SU-DHL-6 (cell line): ENCODE measurements at regions not wholly inside any gene's neighbourhood (a gene's known extent, or its start where the extent isn't known, plus 50 kb on each side); places are given as distances from the start of the nearest gene placed in this dataset.

Experiments
- H2AFZ ChIP-seq: fragments of 200-600 bp; sonication (generic); 2 replicates; pipeline ENCODE4 v1.6.1; 2014; ENCODE audit warnings: low read depth, mild to moderate bottlenecking, moderate library complexity, mixed read lengths, antibody characterized with exemption, low read length; ENCODE audit not compliant: severe bottlenecking
- H3F3A ChIP-seq: fragments of 200-600 bp; shearing (Covaris generic); 2 replicates; pipeline ENCODE4 v1.6.0; 2016; ENCODE audit warnings: antibody characterized with exemption, mild to moderate bottlenecking; ENCODE audit not compliant: insufficient read depth
- H3K27ac ChIP-seq: fragments of 200-600 bp; sonication (generic); 2 replicates; pipeline ENCODE4 v1.5.1; 2016; ENCODE audit warnings: low read depth, mild to moderate bottlenecking, low read length, moderate library complexity, mixed read lengths
- H3K27me3 ChIP-seq: fragments of 200-600 bp; sonication (generic), shearing (Covaris generic); 2 replicates; pipeline ENCODE4 v1.6.0; 2014; ENCODE audit warnings: mild to moderate bottlenecking, low read length
- H3K36me3 ChIP-seq: fragments of 200-600 bp; sonication (generic); 2 replicates; pipeline ENCODE4 v1.6.1; 2014; ENCODE audit warnings: mild to moderate bottlenecking, low read length, mixed read lengths
- H3K4me2 ChIP-seq: fragments of 300-600, 200-600 bp; shearing (Covaris generic), sonication (generic); 2 replicates; pipeline ENCODE4 v1.6.0; 2014; ENCODE audit warnings: low read length, low read depth, mild to moderate bottlenecking; ENCODE audit not compliant: poor library complexity, severe bottlenecking
- H3K4me3 ChIP-seq: fragments of 200-600 bp; sonication (generic); 2 replicates; pipeline ENCODE4 v1.5.1; 2014; ENCODE audit warnings: antibody characterized with exemption, low read length, mild to moderate bottlenecking, mixed read lengths; ENCODE audit not compliant: insufficient read depth, poor library complexity, severe bottlenecking
- H3K79me2 ChIP-seq: fragments of 200-600 bp; sonication (generic); 2 replicates; pipeline ENCODE4 v1.6.1; 2014; ENCODE audit warnings: mild to moderate bottlenecking, low read length, moderate library complexity; ENCODE audit not compliant: insufficient read depth
- H3K9ac ChIP-seq: fragments of 200-600 bp; sonication (generic); 2 replicates; pipeline ENCODE4 v1.7.0; 2014; ENCODE audit warnings: mild to moderate bottlenecking, low read length
- H3K9me2 ChIP-seq: fragments of 200-600 bp; sonication (generic); replicated peaks from 2 replicates; pipeline ENCODE4 v1.6.1; 2014; ENCODE audit warnings: low read length; ENCODE audit not compliant: insufficient read depth
- H3K9me3 ChIP-seq: fragments of 200-600 bp; sonication (generic); 2 replicates; pipeline ENCODE4 v1.6.1; 2014; ENCODE audit warnings: low read length, mixed read lengths; ENCODE audit not compliant: insufficient read depth
- H4K20me1 ChIP-seq: fragments of 200-600 bp; sonication (generic); 2 replicates; pipeline ENCODE4 v1.6.1; 2014; ENCODE audit warnings: low read depth, mild to moderate bottlenecking, antibody characterized with exemption, low read length, moderate library complexity, mixed read lengths
- CTCF ChIP-seq: fragments of 200-600 bp; sonication (generic); IDR thresholded peaks from one replicate; pipeline ENCODE4 v1.5.1; 2017; ENCODE audit warnings: antibody characterized with exemption, mild to moderate bottlenecking, low read length, moderate library complexity; ENCODE audit not compliant: insufficient read depth, poor library complexity, severe bottlenecking
- EZH2phosphoT487 ChIP-seq: fragments of 200-600 bp; sonication (generic), shearing (Covaris generic); conservative IDR thresholded peaks from 2 replicates; pipeline ENCODE4 v1.6.1; 2018; ENCODE audit warnings: mild to moderate bottlenecking, antibody characterized with exemption, low read length, moderate library complexity, mixed read lengths

- H3K79me2 ChIP-seq = no peaks in the 10 kb centered on the region
- H3K36me3 ChIP-seq = no peaks in the 10 kb centered on the region
- no peak overlapping the region for H3K4me2 ChIP-seq
- no peak overlapping the region for H2AFZ ChIP-seq
- H3K9ac ChIP-seq = no peak overlapping the region
- no peaks in the 10 kb centered on the region for H3K9me2 ChIP-seq
- no peak overlapping the region for H3K4me3 ChIP-seq
- no peaks in the 10 kb centered on the region for H3F3A ChIP-seq
- H3K27me3 ChIP-seq = no peaks in the 10 kb centered on the region
- no peaks in the 10 kb centered on the region for H4K20me1 ChIP-seq
- TF ChIP-seq CTCF (no peak), EZH2phosphoT487 (no peak)
- no peaks in the 10 kb centered on the region for H3K9me3 ChIP-seq
- H3K27ac ChIP-seq = no peak overlapping the region
These were observed 264.3 kb downstream of the PTPRU start for GRCh38 chr1:29500651-29501050.

GRCh38 chr1:29500041-29500440, 263.7 kb downstream of the PTPRU start:
- no peak overlapping the region for H3K27ac ChIP-seq
- H3K4me3 ChIP-seq = no peak overlapping the region
- H3K9me2 ChIP-seq = no peaks in the 10 kb centered on the region
- no peak overlapping the region for H3K4me2 ChIP-seq
- TF ChIP-seq CTCF (no peak), EZH2phosphoT487 (no peak)
- H3F3A ChIP-seq = no peaks in the 10 kb centered on the region
- no peaks in the 10 kb centered on the region for H3K27me3 ChIP-seq
- no peaks in the 10 kb centered on the region for H3K36me3 ChIP-seq
- H3K9me3 ChIP-seq = no peaks in the 10 kb centered on the region
- H3K9ac ChIP-seq = no peak overlapping the region
- H4K20me1 ChIP-seq = no peaks in the 10 kb centered on the region
- no peak overlapping the region for H2AFZ ChIP-seq
- no peaks in the 10 kb centered on the region for H3K79me2 ChIP-seq

GRCh38 chr1:29499104-29499650, 262.9 kb downstream of the PTPRU start:
- H3K36me3 ChIP-seq = no peaks in the 10 kb centered on the region
- no peak overlapping the region for H3K27ac ChIP-seq
- H3K9me3 ChIP-seq = no peaks in the 10 kb centered on the region
- H3K4me3 ChIP-seq = no peak overlapping the region
- no peak overlapping the region for H3K4me2 ChIP-seq
- H3K79me2 ChIP-seq = no peaks in the 10 kb centered on the region
- no peak for TF ChIP-seq EZH2phosphoT487
- no peaks in the 10 kb centered on the region for H3K9me2 ChIP-seq
- no peaks in the 10 kb centered on the region for H3K27me3 ChIP-seq
- H3K9ac ChIP-seq = no peak overlapping the region
- H2AFZ ChIP-seq = no peak overlapping the region
- no peaks in the 10 kb centered on the region for H3F3A ChIP-seq
- no peaks in the 10 kb centered on the region for H4K20me1 ChIP-seq

- H2AFZ ChIP-seq = no peak overlapping the region
- H3K4me3 ChIP-seq = no peak overlapping the region
- no peak overlapping the region for H3K9ac ChIP-seq
- H3K36me3 ChIP-seq = no peaks in the 10 kb centered on the region
- no peak overlapping the region for H3K4me2 ChIP-seq
- no peaks in the 10 kb centered on the region for H3K79me2 ChIP-seq
- H3K9me2 ChIP-seq = no peaks in the 10 kb centered on the region
- H3K9me3 ChIP-seq = no peaks in the 10 kb centered on the region
- H3F3A ChIP-seq = no peaks in the 10 kb centered on the region
- no peaks in the 10 kb centered on the region for H4K20me1 ChIP-seq
- no peak overlapping the region for H3K27ac ChIP-seq
- no peaks in the 10 kb centered on the region for H3K27me3 ChIP-seq
- TF ChIP-seq CTCF = no peak
- no peak for TF ChIP-seq EZH2phosphoT487
These were observed 262.1 kb downstream of the PTPRU start for GRCh38 chr1:29498126-29499103.
